MCF 10A (cell line): ENCODE measurements at regions not wholly inside any gene's neighbourhood (a gene's known extent, or its start where the extent isn't known, plus 50 kb on each side); places are given as distances from the start of the nearest gene placed in this dataset.

Experiments
- BruUV-seq: library from RNA; stranded (reverse); fragments of 400-500 nt; replicated peaks from 2 replicates; lab custom pipeline; 2021; lab: Mats Ljungman, UMichigan
- CTCF ChIA-PET: fragments of 300-600 bp; sonication (Branson Sonifier 250); formaldehyde crosslinking; extraction: SDS; loops from one replicate; lab custom pipeline; 2021; ENCODE audit warnings: antibody characterized with exemption, inconsistent platforms; lab: Yijun Ruan, JAX
- POLR2A ChIA-PET: fragments of 300-600, 350-650 bp; sonication (Branson Sonifier 250); formaldehyde crosslinking; extraction: SDS; loops from one replicate; lab custom pipeline; 2020; ENCODE audit warnings: antibody characterized with exemption, inconsistent platforms; lab: Yijun Ruan, JAX
- DNase-seq: peaks from one replicate; pipeline ENCODE4 v3.0.0-alpha.2; 2018; ENCODE audit not compliant: unreplicated experiment
- H3K27ac Mint-ChIP-seq: one replicate; pipeline ENCODE4 v1.8.0; 2022; ENCODE audit warnings: mild to moderate bottlenecking, low read depth, mixed read lengths; ENCODE audit not compliant: unreplicated experiment
- H3K27me3 Mint-ChIP-seq: one replicate; pipeline ENCODE4 v1.8.0; 2022; ENCODE audit warnings: mixed read lengths; ENCODE audit not compliant: insufficient read depth, unreplicated experiment
- H3K36me3 Mint-ChIP-seq: one replicate; pipeline ENCODE4 v1.8.0; 2022; ENCODE audit warnings: mild to moderate bottlenecking, moderate library complexity, mixed read lengths; ENCODE audit not compliant: insufficient read depth, unreplicated experiment
- H3K4me1 Mint-ChIP-seq: one replicate; pipeline ENCODE4 v1.8.0; 2022; ENCODE audit warnings: mixed read lengths; ENCODE audit not compliant: insufficient read depth, unreplicated experiment
- H3K4me3 Mint-ChIP-seq: one replicate; pipeline ENCODE4 v1.8.0; 2022; ENCODE audit warnings: mild to moderate bottlenecking, moderate library complexity, mixed read lengths; ENCODE audit not compliant: unreplicated experiment
- H3K9me3 Mint-ChIP-seq: one replicate; pipeline ENCODE4 v1.8.0; 2022; ENCODE audit warnings: mixed read lengths; ENCODE audit not compliant: unreplicated experiment
- intact Hi-C: fragments of 100-400 bp; cut with micrococcal nuclease; formaldehyde crosslinking; loops from 2 replicates; pipeline ENCODE4 v1.14.1; 2022
- TF ChIP-seq, protein P1 (sequence below): fragments of 200-600 bp; IDR thresholded peaks from one replicate; pipeline ENCODE4 v1.8.0; 2022; ENCODE audit warnings: antibody characterized with exemption, mild to moderate bottlenecking; ENCODE audit not compliant: unreplicated experiment

DNA sequence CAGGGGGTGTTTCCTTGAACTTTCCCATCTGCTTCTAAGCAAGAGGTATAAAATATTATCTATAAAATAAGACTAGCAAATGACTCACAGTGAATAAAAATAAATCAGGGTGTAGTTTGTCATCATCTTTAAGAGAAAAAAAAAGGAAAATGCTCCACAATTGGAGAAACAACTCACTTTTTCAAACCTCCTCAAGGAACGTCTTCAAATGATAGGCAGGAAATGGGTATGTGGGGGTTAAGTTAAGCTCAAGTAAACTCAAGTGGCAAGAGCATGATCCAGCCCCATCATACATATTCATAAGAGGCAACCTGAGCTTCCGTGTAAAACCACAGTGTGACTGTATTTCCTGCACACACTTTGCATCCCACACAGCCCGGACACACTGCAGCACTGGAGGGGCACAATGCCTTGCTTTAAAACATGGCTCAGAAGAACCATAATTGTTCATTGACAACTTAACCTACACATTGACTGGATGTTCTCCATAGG lies 58.5 kb upstream of the CEP85L start:
- BruUV-seq, result no TSS peak

DNA sequence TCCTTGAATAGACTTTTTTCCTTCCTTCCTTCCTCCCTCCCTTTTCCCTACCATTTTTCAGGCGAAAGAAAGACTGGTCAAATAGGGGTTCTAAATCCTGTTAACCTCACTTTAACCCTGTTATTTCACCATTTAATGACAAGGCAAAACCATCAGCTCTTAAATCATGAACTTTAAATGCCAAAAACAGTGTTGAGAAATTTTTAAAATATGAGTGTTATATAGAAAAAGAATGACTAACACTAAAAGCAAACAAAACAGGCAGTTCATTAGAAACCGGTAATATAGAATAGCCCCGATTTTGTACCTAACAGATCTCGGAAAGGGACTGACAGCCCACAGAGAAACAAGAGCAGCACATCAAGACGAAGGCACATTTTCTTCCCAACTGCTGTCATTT lies 57.4 kb upstream of the CEP85L start:
- ChIA-PET CTCF (interaction anchor here (0.6 to 0.9 kb wide), 4 partner anchors 12 to 119 kb away, joined by 3 to 4 read pairs (median 4); no protein-coding TSS in a partner anchor), POLR2A (interaction anchor here (0.6 to 2.3 kb wide), 9 partner anchors 20 to 128 kb away, joined by 3 to 13 read pairs (median 4); partner anchors contain the start of gene CEP85L)
- no peaks in the 10 kb centered on the region for H3K27me3 Mint-ChIP-seq

More for the DNA sequence above, 58.5 kb upstream of the CEP85L start:
- Mint-ChIP-seq H3K4me1 (peaks cover 41% of the 10 kb centered on the region), H3K36me3 (no peaks in the 10 kb centered on the region), H3K4me3 (peak overlapping the region; percentile 73), H3K27ac (peak overlapping the region; percentile 93), H3K9me3 (no peaks in the 10 kb centered on the region), H3K27me3 (no peaks in the 10 kb centered on the region)
- TF ChIP-seq, protein P1, sequence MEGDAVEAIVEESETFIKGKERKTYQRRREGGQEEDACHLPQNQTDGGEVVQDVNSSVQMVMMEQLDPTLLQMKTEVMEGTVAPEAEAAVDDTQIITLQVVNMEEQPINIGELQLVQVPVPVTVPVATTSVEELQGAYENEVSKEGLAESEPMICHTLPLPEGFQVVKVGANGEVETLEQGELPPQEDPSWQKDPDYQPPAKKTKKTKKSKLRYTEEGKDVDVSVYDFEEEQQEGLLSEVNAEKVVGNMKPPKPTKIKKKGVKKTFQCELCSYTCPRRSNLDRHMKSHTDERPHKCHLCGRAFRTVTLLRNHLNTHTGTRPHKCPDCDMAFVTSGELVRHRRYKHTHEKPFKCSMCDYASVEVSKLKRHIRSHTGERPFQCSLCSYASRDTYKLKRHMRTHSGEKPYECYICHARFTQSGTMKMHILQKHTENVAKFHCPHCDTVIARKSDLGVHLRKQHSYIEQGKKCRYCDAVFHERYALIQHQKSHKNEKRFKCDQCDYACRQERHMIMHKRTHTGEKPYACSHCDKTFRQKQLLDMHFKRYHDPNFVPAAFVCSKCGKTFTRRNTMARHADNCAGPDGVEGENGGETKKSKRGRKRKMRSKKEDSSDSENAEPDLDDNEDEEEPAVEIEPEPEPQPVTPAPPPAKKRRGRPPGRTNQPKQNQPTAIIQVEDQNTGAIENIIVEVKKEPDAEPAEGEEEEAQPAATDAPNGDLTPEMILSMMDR, result no peak
- ChIA-PET CTCF (no interaction called here), POLR2A (interaction anchor here (0.8 to 2.3 kb wide), 4 partner anchors 60 to 129 kb away, joined by 3 to 13 read pairs (median 5); partner anchors contain the start of gene CEP85L)
- intact Hi-C loops, result loop anchor here (2.0 kb wide), 1 partner anchor 67 kb away; no protein-coding TSS in a partner anchor
- DNase-seq, result peak; percentile 78

DNA sequence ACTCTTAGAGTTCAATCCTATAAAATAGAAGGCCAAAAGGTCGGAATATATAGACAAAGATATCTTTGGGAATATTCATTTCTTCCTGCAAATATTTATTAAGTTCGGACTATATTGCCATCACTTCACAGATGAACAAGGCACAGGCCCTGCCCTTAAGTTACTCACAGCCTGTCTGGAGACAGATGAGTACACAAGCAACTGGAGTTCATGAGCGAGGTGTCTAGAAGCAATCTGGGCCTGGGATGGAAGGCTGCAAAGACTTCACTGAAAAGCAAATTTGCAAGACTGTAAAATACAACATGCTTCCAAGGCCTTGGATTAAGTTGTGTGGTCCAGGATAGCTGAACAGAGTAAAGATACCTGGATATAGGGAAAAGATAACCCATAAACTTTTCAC lies 56.7 kb upstream of the CEP85L start:
- TF ChIP-seq, protein P1, result no peak
- peak overlapping the region; percentile 73 for H3K4me3 Mint-ChIP-seq
- DNase-seq, result peak; percentile 35
- H3K4me1 Mint-ChIP-seq, result peaks cover 41% of the 10 kb centered on the region
- H3K36me3 Mint-ChIP-seq, result no peaks in the 10 kb centered on the region
- peak overlapping the region; percentile 93 for H3K27ac Mint-ChIP-seq
- intact Hi-C loops, result loop anchor here (1.0 to 2.0 kb wide), 2 partner anchors 57 to 69 kb away; partner anchors contain the start of gene CEP85L
- no TSS peak for BruUV-seq
- no peaks in the 10 kb centered on the region for H3K9me3 Mint-ChIP-seq
- POLR2A ChIA-PET, result interaction anchor here (0.6 to 2.3 kb wide), 6 partner anchors 25 to 64 kb away, joined by 3 to 13 read pairs (median 4); partner anchors contain the start of gene CEP85L
- CTCF ChIA-PET, result interaction anchor here (0.6 to 2.2 kb wide), 6 partner anchors 11 to 119 kb away, joined by 3 to 10 read pairs (median 4); no protein-coding TSS in a partner anchor
- H3K27me3 Mint-ChIP-seq, result no peaks in the 10 kb centered on the region

More for the DNA sequence above, 57.4 kb upstream of the CEP85L start:
- Mint-ChIP-seq H3K36me3 (no peaks in the 10 kb centered on the region), H3K27ac (peak overlapping the region; percentile 93), H3K4me1 (peaks cover 41% of the 10 kb centered on the region), H3K4me3 (peak overlapping the region; percentile 73), H3K9me3 (no peaks in the 10 kb centered on the region)
- TF ChIP-seq, protein P1, result no peak
- TSS peak; percentile 67 for BruUV-seq
- DNase-seq, result peak; percentile 64
- intact Hi-C loops, result loop anchor here (1.0 to 2.0 kb wide), 2 partner anchors 57 to 68 kb away; partner anchors contain the start of gene CEP85L

DNA sequence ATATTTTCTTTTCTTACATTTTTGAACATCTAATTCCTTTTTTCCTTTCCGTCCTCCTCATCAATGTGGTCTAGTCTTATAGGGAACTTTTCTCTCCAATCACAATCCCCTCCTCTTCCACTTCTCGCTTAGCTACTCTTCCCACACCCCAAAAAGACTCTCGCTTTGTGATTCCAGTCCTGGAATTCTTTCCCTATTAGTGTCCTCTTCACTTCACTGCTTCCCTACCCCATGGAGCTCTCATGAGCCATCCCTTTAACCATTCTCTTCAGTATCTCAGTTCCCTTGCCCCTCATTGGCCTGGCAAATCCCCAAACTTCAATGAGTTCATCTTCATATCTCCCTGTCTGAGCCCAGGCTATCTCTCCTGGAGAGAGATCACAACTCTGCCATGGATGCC lies 55.3 kb upstream of the CEP85L start:
- CTCF ChIA-PET, result interaction anchor here (0.5 to 2.2 kb wide), 3 partner anchors 10 to 88 kb away, joined by 3 to 10 read pairs (median 7); no protein-coding TSS in a partner anchor
- intact Hi-C loops, result no loop called here

More for the DNA sequence above, 55.3 kb upstream of the CEP85L start:
- H3K4me3 Mint-ChIP-seq, result no peak overlapping the region
- TF ChIP-seq, protein P1, result no peak
- POLR2A ChIA-PET, result interaction anchor here (0.7 to 1.6 kb wide), 3 partner anchors 14 to 190 kb away, joined by 3 to 5 read pairs (median 3); no protein-coding TSS in a partner anchor
- no peak overlapping the region for H3K27ac Mint-ChIP-seq
- no peaks in the 10 kb centered on the region for H3K27me3 Mint-ChIP-seq
- no peaks in the 10 kb centered on the region for H3K36me3 Mint-ChIP-seq
- peaks cover 35% of the 10 kb centered on the region for H3K4me1 Mint-ChIP-seq
- DNase-seq, result no peak
- H3K9me3 Mint-ChIP-seq, result no peaks in the 10 kb centered on the region
- BruUV-seq, result no TSS peak
